Esophagus squamous epithelium (tissue), 4 donors: ENCODE measurements at regions not wholly inside any gene's neighbourhood (a gene's known extent, or its start where the extent isn't known, plus 50 kb on each side); places are given as distances from the start of the nearest gene placed in this dataset.
"Not testable (repeated sequence)": the region's sequence is repeated elsewhere in the genome, so short reads cannot be mapped to it uniquely, and the experiment has no call there.

Experiments used
- POLR2A ChIP-seq, 4 donors: fragments of 450-650 bp; IDR thresholded peaks; one replicate each; pipeline ENCODE4 v1.6.1; 2017; ENCODE audit warnings: antibody characterized with exemption in 4 of 4, mild to moderate bottlenecking in 4 of 4, moderate library complexity in 3 of 4
- TF ChIP-seq, protein P1 (sequence below), 6 experiments: fragments of 450-650 bp in 4 of 6; fragments of 200-600 bp in 2 of 6; sonication (generic) in 2 of 6; IDR thresholded peaks; one replicate each; pipeline ENCODE4 v1.5.1; 2016 to 2019; ENCODE audit warnings: antibody characterized with exemption in 6 of 6, mild to moderate bottlenecking in 4 of 6, moderate library complexity in 4 of 6

DNA sequence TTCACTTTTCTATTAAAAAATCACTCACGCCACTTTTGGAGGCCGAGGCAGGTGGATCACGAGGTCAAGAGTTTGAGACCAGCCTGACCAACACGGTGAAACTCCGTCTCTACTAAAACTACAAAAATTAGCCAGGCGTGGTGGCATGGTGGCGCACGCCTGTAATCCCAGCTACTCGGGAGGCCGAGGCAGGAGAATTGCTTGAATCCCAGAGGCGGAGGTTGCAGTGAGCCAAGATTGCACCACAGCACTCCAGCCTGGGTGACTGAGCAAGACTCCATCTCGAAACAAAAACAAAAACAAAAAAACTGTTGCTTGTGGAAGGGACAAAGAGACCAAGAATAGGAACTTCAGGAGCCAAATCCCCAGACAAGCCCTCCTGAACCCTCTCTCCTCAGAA is 63.7 kb downstream of the RBFOX3 start:
- TF ChIP-seq, protein P1, sequence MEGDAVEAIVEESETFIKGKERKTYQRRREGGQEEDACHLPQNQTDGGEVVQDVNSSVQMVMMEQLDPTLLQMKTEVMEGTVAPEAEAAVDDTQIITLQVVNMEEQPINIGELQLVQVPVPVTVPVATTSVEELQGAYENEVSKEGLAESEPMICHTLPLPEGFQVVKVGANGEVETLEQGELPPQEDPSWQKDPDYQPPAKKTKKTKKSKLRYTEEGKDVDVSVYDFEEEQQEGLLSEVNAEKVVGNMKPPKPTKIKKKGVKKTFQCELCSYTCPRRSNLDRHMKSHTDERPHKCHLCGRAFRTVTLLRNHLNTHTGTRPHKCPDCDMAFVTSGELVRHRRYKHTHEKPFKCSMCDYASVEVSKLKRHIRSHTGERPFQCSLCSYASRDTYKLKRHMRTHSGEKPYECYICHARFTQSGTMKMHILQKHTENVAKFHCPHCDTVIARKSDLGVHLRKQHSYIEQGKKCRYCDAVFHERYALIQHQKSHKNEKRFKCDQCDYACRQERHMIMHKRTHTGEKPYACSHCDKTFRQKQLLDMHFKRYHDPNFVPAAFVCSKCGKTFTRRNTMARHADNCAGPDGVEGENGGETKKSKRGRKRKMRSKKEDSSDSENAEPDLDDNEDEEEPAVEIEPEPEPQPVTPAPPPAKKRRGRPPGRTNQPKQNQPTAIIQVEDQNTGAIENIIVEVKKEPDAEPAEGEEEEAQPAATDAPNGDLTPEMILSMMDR (IDR thresholded peaks at IDR 0.05) = not testable (repeated sequence)
- not testable (repeated sequence) for TF ChIP-seq POLR2A (IDR thresholded peaks at IDR 0.05)
